ENCODE measurements at regions not wholly inside any gene's neighbourhood (a gene's known extent, or its start where the extent isn't known, plus 50 kb on each side); places are given as distances from the start of the nearest gene placed in this dataset.

- no peak for DNase-seq
Measured at GRCh38 chr16:50878536-50878935, 136.7 kb downstream of the CYLD start.

GRCh38 chr16:50876263-50876662 is 134.4 kb downstream of the CYLD start:
- no peak for DNase-seq

DNA sequence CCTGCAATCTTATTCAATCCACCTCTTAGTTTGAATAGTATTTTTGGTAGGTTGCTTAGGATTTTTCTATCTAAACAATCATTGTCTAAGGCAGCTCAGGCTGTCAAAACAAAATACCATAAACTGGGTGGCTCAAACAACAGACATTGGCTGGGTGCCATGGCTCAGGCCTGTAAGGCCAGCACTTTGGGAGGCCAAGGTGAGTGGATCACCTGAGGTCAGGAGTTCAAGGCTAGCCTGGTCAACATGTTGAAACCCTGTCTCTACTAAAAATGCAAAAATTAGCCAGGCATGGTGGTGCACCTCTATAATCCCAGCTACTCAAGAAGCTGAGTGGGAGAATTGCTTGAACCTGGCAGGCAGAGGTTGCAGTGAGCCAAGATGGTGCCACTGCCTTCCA is 126.7 kb downstream of the CYLD start:
- no peak for DNase-seq

DNA sequence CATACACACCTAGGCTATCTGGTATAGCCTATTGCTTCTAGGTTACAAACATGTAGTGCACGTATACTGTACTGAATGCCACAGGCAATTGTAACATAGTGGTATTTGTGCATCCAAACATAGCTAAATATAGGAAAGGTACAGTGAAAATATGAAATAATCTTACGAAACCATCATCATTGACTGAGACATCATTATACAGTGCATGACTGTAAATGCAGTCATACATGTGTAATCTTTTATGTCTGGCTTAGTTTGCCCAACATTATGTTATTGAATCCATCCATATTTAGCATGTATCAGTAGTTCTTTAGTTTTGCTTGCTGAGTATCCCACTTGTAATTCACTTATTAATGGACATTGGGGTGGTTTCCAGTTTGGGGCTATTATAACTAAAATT is 124.9 kb downstream of the CYLD start:
- no peak for DNase-seq

DNA sequence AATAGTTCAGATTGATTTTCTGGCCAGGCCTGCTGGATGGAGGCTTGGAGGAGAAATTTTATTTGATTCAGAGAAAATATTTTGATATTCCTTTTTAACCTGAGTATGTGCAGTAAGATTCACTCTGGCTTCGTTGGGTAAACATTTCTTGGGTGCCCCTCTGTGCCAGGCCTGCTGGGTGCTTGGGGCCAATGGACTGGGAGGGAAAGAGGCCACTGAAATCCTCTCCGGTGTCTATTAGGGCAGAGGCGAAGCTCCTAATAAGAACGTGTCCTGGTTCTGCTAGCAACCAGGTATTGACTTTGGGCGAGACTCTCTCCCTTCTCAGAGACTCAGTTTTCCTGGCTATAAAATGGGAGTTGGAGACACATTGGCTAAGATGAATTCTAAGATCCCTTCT is 122.5 kb downstream of the CYLD start:
- no peak for DNase-seq

DNA sequence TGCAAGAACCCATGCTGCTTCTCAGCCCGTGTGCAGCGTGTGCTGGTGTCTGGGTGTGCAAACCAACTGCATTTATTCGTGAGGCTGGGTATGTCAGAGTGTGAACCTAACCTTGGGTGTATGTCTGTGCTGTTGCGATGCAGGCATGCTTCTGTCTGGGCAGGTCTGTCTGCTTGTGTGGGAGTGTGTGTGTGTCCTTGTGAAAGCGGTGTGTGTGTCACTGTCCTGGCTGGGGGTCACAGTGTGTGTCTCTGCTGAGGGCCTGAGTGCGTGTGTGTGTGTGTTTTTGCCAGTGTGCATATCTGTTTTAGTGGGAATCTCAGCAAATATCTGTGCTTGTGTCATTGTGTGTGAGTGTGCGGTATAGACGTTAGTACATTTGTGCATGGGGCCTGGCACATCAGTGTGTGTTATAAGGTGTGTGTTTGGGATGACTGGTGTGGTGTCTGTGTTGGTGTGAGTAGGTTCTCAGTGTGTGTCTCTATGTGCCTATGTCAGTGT is 121.8 kb downstream of the CYLD start:
- no peak for DNase-seq

GRCh38 chr16:50862818-50863643 is 121.1 kb downstream of the CYLD start:
- no peak for DNase-seq

DNA sequence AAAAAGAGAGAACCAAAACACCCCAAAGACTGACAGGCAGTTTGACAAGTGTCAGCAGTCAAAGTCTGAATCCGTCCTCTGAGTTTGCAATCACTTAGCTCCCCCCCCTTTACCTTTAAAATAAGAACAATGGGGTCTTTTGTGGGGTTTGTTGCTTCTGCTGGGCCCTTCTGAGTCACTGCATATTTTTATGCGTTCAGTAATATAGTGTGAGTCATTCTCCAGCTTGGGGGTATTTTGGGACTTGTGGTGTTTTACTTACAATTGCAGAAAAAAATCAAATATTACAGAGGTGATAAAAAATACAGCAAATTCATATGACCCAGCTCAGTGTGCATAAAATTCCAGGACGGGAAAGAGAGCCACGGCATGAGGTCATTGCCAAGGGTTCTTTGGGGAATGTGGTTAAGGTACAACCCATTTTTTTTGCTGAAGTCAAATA is 120.1 kb downstream of the CYLD start:
- DNase-seq = no peak

DNA sequence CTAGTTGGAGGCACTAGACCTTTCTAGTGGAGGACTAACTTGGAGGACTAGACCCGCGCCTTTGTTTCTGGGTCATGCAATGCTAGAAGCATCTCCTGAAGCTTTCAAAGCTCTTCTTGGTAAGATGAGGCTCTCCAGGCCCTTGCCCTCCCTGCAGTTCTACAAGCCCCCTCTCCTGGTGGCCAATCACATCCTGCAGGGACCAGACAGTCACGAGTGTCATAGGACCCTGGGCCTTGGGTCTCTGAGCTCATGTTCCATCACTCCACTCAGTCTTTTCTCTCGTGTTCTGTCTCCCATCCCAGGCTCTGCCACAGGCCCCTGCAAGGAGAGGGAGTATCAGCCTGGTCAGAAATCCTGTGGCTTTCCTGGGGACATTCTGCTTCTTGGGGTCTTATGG is 119.6 kb downstream of the CYLD start:
- no peak for DNase-seq

- DNase-seq = no peak
Measured at GRCh38 chr16:50859628-50860360, 117.9 kb downstream of the CYLD start.

- DNase-seq = no peak
Measured at GRCh38 chr16:50858877-50859627, 117.2 kb downstream of the CYLD start.

GRCh38 chr16:50858376-50858775 is 116.5 kb downstream of the CYLD start:
- no peak for DNase-seq

DNA sequence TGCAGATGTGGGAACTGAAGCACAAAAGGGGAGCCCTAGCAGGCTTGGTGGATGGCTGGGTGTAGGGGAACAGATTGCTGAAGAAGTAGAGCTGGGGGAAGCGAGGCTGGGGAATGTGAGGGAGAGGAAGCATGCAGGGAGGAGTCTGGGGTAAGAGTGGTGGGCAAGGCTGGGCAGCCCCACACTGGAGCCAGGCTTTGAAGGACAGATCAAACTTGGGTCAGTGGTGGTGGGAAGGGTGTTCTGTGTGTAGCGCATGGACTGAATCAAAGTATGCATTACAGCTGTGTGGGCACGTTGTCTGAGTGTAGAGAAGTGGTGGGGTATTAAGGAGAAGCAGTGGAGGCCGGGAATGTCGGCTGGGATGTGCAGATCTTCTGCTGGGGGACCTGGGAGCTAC is 116.0 kb downstream of the CYLD start:
- DNase-seq = no peak

- DNase-seq = no peak
Measured at GRCh38 chr16:50856991-50857390, 115.1 kb downstream of the CYLD start.

- no peak for DNase-seq
Measured at GRCh38 chr16:50853329-50853728, 111.4 kb downstream of the CYLD start.
